GM21381 (cell line): ENCODE measurements at regions not wholly inside any gene's neighbourhood (a gene's known extent, or its start where the extent isn't known, plus 50 kb on each side); places are given as distances from the start of the nearest gene placed in this dataset.
"Not testable (repeated sequence)": the region's sequence is repeated elsewhere in the genome, so short reads cannot be mapped to it uniquely, and the experiment has no call there.

Experiments used
- ATAC-seq: cut with Tn5 transposase; IDR thresholded peaks from one replicate; pipeline ENCODE4 v1.9.1; 2021; ENCODE audit warnings: mild to moderate bottlenecking, moderate library complexity; ENCODE audit not compliant: unreplicated experiment

DNA sequence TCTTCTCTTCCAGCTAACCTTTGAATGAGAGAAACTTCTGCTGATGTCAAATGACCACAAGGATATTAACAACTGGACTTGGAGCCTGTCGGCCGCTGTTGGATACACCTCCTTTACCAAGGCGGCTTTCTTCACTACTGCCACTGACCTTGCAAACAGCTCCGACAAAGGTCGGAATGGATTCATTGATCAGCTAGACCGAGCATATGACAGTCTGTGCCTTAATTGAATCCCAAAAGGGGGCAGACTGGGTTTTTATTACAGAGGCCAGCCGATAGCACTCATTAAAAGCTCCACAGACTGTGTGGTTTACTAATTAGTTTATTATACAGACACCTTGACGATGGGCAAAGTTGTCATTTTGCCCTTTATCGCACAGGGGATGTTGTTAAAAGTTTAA lies 394.5 kb downstream of the RERGL start:
- ATAC-seq: no peak

DNA sequence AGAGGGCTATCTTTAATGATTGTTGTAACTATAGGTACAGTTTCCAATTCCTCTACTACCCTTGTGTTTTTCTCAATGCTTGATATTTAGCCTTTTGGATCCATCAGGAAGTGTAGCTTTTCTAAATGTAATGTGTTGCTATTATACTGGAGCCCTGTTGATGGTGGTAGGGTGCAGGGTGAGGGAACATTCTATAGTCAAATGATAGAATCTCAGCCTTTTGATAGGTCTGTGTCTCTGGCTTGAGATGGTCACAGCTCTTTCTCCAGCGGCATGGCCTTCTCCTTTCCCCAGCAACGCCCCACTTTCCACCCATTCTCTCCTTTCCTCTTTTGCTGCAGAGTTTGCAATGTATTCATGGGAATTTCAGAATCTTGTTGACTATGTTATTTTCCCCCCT lies 398.6 kb downstream of the RERGL start:
- no peak for ATAC-seq

DNA sequence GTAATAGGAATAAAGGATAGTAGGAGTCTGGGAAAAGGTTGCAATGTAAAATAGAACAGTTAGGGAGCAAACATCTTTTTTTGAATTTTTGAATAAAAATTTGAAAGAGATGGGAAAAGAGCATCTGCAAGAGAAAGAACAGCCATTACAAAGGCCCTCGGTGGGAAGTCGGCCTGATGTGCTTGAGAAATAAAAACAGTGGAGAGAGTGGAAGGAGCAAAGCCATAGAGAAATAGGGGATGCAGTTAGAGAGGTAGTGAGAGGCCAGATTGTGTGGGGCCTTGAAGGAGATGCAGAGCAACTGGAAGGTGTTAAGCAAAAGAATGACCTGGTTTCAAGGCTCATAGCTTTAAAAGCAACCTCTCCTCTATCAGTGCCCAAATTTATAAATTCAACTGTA lies 409.8 kb downstream of the RERGL start:
- ATAC-seq: no peak

DNA sequence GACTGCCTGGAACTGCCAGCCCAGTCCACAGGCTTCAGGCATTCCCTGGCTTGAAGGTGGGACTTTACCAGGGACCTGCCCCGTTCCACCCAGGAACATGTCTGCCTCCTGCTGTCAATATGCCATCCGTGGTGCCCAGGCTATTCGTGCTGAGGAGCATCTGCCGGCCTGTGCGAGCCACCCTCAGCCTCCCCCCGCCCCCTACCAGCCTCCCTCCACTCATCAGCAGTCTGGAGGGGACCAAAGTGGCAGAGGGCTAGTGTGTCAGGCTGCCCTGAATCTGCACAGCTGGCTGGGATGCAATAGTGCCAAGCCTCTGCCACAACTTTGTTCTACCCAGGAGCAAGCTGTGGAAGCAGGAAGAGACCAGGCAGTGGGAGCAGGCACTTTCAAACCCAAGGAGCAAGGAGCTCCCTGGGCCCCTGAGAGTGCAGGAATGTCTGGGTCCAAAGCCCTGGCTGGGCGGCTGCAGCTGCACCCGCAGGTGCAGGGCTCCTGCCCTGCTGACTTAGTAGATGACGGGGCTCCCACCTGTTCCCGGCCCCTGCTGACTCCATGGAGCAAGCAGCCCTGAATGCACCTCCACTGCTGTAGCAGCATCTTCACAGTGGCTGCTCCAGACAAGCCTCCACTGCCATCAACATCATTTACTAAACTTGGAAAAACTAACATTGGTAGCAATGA lies 423.2 kb downstream of the RERGL start:
- ATAC-seq: no peak

DNA sequence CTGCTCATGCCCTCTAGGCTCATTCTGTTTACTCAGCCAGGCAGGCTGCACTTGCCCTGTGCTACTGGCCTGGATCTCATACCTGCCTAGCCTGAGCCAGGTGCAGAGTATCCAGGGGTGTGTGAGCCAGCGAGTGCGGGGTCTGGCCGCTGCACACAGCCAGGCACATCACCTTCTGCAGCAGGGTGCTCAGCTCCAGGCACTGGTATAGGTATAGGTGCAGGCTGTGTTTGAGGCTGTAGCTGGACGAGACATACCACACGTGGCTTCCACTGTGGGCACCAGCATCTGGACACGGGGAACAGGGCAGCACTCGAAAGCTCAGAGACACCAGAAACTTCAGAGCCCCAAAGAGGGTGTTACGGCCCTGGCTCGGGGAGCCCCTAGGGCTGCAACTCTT lies 424.2 kb downstream of the RERGL start:
- ATAC-seq: no peak

DNA sequence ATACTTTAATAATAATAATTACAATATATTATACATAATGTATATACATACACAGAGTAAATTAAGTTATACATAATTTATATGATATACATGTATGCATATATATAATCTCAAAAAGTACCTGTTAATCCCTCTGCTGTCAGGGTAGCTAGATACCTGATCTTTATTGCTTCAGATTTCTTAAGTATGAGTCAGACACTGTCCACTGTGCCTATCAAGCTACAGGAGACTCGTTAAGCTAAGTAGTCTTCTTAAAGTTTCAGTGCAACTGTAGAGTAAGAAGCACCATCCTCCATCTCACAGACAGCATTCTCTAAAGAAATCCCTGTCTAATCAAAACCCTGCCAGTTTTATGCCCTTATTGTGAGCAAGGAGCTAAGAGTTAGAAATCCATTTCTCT lies 428.7 kb downstream of the RERGL start:
- ATAC-seq: no peak

DNA sequence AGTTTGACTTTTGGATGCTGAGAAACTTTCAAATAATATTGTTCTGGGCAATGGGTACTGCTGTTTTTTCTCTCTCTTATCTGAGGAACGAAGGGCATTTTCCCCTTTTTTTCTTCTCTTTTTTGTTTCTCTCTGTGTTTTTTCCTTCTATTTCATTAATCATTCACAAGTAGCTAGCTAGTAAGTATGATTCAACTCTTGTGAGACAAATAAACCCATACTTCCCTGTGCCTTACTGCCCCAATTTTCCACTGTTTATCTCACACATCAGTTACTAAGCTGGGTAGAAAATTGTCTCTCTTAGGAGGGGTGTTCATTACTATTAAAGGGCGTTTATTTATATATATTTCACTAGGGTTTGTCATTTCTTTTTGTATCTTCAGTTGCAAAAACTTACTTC lies 437.6 kb downstream of the RERGL start:
- ATAC-seq: no peak

DNA sequence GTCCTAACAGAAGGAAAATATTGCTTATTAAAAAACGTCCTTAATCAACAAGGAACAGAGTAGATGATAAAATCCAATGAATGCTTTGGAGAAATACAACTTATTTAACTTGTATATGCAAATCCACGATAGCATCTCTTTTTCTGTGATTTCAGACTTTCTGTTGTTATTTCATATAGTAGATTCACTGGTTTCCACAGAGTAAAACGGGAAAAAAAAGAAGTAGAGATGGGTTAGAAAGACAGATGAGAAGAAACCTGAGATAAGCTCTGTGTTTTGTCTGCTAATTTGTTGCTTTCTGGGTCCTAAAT lies 447.7 kb downstream of the RERGL start:
- no peak for ATAC-seq

DNA sequence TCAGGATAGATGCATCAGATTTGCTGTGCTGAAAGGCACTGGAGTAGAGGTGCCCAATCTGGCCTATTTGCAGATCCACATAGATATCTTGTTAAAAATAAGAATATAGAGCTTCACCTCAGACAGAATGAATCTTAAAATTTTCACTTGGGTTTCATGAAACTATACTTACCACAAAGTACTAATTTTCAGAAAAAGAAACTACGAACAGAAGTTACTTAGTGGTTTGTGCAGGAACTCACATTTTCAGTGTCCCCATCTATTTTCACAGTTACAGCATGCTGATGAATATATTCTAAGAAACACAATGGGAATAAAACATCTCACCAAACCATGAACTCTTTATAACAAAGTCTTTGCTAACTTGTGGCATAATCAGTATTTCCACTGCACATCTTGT lies 449.4 kb downstream of the RERGL start:
- no peak for ATAC-seq

DNA sequence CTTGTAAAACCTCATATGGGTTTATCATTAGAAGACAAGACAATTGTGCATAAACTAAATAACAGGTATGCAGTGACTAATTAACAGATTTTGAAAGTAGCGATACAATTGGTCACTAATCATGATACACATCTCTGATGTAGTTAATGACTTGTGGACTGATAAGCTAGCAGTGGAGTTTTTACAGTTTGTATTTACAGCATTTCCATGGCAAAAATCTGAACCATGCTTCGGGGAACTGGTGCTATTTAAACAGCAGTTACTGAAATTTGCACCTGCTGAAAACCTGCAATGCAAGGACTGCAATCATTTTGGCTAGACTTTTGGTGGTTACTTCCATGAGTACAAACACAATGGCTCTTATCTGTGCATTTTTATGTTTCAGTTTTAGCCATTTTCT lies 471.2 kb downstream of the RERGL start:
- no peak for ATAC-seq

DNA sequence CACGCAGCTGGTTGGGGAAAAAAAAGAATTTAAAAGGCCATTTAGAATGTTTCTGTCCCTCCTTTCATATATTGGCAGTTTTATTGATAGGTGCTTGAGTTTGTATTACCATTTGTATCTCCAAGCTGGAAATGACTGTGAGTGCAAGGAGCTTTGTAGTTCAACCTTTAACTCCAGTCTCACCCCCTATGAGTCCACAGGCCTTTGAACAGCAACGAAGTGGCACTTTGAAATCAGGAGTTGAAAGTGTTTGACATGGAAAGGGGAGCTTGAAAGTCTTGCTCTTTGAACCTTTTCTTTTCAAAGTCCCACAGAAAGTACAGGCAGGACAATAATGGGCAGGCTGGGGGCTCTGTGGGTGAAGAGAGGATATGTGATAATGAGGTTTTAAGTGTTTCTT lies 480.3 kb downstream of the RERGL start:
- no peak for ATAC-seq

DNA sequence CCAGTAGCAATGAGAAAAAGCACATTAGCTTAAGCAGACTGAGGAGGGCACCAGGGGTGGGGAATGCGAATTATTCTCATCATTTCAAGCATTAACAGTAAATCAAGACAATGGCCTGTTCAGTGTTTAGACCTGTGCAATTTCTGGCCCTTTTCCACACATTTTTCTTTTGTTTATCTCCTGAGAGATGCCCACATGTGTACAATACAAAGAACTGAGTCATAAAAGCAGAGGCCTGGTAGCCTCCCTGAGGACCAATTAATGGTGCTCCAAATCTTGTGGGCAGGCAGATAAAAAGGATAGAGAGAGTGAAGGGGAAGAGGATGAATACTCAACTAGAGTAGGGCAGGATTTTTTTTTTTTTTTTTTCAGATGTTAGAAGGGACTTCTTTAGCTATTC lies 480.8 kb downstream of the RERGL start:
- ATAC-seq: no peak

DNA sequence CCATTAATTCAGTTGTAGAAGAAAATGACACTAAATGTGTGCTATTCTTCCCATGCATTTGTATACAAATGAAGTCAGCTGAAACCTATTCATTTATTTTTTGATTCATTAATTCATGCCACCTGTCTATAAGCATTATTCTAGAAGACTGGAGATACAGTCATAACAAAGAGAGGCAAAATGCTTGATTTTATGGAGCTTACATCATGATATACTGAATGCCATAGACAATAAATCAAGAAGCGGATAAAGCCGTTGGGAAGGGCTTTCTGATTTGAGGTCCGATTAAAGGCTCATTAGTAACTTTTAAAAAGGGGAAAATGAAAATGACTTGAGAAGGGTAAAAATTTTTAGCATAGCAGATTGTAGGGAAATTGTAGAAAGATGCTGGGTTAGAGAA lies 494.9 kb downstream of the RERGL start:
- no peak for ATAC-seq

DNA sequence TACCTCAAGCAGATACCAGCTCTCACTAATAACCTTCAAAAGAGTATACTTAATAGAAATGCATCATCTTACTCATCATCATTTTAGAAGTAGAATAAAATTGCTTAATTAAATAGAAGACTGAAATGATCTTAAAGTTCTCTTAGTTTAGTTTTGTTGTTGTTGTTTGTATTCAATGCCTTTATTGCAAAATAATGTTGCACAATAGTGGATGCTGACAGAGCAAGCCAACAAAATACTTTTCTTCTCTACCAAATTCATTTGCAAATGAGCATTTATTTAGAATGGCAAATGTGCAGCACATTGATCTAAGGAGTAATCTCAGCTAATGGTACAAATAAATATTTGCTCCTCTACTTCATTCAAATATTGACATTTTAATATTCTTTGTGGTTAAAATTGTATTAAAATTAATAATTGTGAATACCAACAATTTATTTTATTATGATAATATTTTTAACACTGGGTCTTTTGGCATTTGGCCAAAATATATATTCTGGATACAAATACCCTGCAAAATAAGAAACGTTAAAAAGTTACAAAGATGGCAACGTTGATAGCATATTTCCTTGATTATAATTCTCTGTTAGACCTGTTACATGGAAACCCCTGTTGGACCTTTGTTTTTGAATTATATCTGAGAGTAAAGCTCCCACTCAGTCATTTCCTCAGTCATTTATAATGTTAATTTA lies 496.1 kb downstream of the RERGL start:
- ATAC-seq: no peak

DNA sequence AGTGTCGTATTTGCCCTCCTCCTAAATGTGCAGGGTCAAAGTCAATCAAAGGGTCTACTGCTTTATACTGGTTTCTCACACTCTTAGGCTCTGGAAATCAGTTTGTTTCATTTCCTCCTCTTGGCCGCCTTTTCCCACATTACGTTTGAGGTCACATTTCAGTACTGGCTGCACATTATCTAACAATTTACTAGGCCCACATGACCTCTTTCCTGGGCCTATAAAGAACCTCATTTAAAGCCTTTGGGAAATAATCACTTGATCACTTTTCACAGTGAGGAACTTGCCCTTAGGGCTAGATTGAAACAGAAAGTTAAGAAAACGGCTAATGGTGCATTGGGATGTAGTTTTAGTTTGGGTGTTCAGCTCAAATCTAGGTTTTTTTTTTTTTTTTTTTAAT lies 497.5 kb downstream of the RERGL start:
- no peak for ATAC-seq

DNA sequence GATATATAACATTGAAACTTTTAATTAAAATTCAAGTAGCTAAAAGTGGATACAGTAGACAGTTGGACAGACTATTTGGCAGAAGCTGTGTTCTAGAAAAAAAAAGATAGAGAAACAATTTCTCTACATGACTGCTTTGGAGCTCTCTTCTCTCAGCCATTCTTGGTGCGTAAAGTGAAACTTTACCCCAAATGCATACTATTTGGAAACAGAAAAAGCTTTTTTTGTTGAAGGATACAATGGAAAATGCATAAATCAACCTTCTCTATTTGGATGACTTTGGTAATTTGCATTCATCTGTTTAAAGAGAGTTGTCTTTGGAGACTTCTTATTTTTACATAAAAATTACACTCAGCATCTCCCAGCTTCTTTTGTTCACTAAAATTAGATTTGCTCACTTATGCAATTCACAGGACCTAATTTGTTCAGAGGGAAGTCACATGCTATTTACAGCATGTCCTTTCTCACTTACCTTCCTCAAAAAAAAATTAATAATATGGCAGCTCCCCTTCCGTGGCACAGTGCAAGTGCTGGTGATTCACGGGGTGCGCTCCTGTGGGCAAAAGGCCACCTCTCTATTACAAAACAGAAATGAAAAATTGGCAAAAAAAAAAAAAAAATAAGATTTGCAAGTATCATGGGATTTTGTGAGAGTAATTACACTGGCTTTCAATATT lies 498.9 kb downstream of the RERGL start:
- no peak for ATAC-seq

DNA sequence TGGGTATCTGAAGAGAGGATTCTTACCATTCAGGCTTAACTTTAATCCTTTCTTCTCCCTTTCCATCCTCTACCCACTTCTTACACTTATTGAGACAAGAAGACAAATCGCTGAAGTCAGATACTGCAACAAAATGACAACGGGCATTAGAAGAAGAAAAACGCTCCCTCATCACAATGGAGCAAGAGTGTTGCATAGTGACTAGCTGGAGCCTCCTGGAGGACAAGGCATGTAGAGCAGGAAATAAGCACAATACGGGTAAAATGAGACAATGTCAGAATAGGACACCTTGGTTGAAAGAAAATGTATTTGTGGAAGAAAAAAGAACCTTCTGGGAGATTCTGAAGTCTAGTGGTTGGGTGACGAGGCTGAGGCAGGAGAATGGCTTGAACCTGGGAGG lies 501.0 kb downstream of the RERGL start:
- ATAC-seq: no peak

DNA sequence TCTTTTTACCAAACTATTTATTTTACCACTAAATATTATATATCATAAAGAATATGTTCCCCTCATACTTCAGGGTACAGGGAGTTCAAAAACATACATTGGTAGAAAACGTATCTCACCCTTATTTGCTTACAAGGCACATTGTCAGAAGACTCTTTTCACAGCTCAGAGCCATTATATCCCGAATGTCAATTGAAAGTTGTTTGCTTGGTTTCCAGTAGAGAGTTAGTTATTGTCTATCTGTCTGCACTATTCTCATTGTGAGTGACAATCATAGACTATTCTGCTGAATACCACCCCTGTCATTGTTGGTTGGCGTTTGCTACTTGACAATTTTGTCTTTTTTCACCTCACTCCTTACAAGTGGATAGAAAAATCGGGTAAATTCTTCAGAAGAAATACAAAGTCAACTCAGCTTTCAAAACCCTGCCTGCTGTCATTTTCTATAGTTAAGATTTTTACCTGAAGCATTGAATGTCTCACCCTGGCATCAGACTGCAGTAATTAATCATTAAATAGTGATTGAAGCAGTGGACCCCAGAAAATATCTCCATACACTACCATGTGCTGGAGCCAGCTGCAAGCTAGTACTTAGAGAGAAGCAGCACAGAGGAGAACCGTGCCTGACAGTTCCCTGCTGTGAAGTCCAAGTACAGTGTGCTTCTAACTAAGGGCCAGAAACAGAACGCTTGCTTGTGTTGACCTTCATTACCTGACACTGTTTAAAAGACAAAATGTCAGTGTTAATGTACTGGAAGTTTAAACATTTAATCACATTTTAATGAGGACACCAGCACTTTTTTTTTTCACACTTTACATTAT lies 510.6 kb downstream of the RERGL start:
- ATAC-seq: no peak

DNA sequence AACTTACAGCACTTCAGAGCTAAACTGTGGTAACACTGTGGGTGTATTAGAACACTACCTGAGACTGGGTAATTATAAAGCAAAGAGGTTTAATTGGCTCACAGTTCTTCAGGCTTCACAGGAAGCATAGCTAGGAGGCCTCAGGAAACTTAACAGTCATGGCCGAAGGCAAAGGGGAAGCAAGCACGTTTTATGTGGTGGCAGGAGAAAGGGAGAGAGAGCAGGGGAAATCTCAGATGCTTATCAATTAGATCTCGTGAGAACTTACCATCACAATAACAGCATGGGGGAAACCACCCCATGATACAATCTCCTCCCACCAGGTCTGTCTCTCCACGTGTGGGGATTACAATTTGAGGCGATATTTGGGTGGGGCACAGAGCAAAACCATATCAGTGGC lies 512.6 kb downstream of the RERGL start:
- no peak for ATAC-seq

DNA sequence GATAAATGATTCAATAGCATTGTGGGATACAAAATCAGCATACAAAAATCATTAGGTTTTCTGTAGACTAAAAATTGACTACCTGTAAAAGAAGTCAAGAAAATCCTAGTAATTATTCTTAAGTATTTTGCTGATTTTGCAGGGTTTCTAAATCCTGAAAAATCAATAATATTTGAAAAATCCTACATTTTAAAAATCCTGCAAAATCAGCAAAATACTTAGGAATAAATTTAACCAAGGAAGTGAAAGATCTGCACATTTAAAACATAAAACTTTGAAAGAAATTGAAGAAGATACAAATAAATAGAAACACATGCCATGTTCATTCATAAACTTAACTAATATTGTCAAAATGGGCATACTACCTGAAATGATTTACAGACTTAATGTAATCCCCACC lies 517.7 kb downstream of the RERGL start:
- ATAC-seq: no peak

DNA sequence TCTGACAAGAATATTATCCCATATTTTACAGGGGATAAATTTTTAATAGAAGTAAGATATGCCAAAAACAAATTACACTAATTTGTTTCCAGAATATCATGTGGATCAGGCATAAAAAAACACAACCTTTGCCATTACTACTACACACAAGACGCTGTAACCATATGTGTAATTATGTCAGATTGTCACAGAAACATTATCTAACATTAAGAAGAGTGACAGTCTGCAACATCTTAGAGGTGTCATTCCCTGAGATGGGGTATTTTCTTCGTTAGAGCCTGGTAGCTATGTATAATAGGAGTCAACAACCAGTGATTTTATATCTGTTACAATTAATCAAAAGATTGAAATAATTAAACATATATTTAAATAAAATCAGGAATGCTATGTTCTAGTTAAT lies 518.9 kb downstream of the RERGL start:
- no peak for ATAC-seq

DNA sequence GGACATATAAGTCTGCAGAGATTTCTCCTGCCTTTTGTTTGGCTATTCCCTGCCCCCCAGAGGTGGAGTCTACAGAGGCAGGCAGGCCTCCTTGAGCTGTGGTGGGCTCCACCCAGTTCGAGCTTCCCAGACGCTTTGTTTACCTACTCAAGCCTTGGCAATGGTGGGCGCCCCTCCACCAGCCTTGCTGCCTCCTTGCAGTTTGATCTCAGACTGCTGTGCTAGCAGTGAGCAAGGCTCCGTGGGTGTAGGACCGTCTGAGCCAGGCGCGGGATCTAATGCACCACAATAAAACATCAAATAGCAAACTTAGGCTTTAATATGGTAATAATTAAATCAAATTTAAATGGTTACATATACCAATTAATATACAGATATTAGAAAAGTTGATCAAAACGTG lies 525.4 kb downstream of the RERGL start:
- ATAC-seq: not testable (repeated sequence)
